ENCODE measurements at regions not wholly inside any gene's neighbourhood (a gene's known extent, or its start where the extent isn't known, plus 50 kb on each side); places are given as distances from the start of the nearest gene placed in this dataset.

DNA sequence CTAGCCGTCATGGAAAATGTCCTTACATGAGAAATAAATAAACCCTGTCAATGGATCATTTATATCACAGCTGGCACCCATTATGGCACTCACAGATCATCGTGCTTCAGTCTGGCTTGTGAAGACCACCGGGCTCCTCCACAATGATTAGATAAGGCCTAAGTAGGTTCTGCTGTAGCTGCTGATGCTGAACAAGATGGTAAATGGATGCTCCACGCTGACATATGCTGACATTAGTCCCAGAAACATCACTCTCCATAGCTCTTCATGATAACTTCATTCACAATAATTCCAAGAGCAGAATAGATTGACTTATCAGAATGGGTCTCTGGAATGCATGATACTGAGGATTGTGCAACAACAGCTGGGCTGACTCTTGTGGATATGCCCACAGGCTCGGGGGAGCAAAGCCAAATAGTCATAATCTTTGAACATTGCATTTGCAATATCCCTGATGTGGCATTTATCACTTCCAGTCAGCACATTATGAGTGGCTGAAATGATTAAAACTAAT, 63.8 kb upstream of the RXFP2 start:
- TF ChIP-seq, protein P1, sequence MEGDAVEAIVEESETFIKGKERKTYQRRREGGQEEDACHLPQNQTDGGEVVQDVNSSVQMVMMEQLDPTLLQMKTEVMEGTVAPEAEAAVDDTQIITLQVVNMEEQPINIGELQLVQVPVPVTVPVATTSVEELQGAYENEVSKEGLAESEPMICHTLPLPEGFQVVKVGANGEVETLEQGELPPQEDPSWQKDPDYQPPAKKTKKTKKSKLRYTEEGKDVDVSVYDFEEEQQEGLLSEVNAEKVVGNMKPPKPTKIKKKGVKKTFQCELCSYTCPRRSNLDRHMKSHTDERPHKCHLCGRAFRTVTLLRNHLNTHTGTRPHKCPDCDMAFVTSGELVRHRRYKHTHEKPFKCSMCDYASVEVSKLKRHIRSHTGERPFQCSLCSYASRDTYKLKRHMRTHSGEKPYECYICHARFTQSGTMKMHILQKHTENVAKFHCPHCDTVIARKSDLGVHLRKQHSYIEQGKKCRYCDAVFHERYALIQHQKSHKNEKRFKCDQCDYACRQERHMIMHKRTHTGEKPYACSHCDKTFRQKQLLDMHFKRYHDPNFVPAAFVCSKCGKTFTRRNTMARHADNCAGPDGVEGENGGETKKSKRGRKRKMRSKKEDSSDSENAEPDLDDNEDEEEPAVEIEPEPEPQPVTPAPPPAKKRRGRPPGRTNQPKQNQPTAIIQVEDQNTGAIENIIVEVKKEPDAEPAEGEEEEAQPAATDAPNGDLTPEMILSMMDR (IDR thresholded peaks at IDR 0.05) = no peak
- no peak for TF ChIP-seq POLR2A (IDR thresholded peaks at IDR 0.05)

Measured in adrenal gland (tissue), 5 donors.